Endothelial cell of umbilical vein (primary cell): ENCODE measurements at regions not wholly inside any gene's neighbourhood (a gene's known extent, or its start where the extent isn't known, plus 50 kb on each side); places are given as distances from the start of the nearest gene placed in this dataset.

ENCODE experiments used
- BruUV-seq: library from RNA; stranded (reverse); fragments of 400-500 nt; replicated peaks from 2 replicates; lab custom pipeline; 2021; lab: Mats Ljungman, UMichigan
- CTCF ChIA-PET: fragments of 300-600, 350-600 bp; sonication (Branson Sonifier 250); formaldehyde crosslinking; loops from one replicate; lab custom pipeline; 2021; ENCODE audit warnings: antibody characterized with exemption, inconsistent platforms; lab: Charles Lee
- POLR2A ChIA-PET: fragments of 300-600, 350-600 bp; sonication (Branson Sonifier 250); formaldehyde crosslinking; loops from one replicate; lab custom pipeline; 2021; ENCODE audit warnings: antibody characterized with exemption, inconsistent platforms; lab: Charles Lee
- DNase-seq: peaks from one replicate; pipeline ENCODE4 v3.0.0-alpha.2; 2011; ENCODE audit warnings: low read depth, low spot score
- FAIRE-seq: peaks from 2 replicates; lab custom pipeline; 2011; peaks lifted over from hg19 to GRCh38; lab: Jason Lieb, UNC
- H2AFZ ChIP-seq: 2 replicates; pipeline ENCODE4 v1.6.0; 2012; ENCODE audit warnings: low read depth, low read length, control low read depth, inconsistent platforms
- H3K27ac ChIP-seq: 2 replicates; pipeline ENCODE4 v1.5.1; 2011; ENCODE audit warnings: low read depth, mild to moderate bottlenecking, control low read depth, low read length, moderate library complexity; ENCODE audit not compliant: insufficient read depth
- H3K27me3 ChIP-seq, 2 experiments: 2 replicates each; pipeline versions ENCODE4 v1.6.0 to v1.6.1; 2011; ENCODE audit warnings: low read length in 2 of 2, mixed read lengths in 1 of 2; ENCODE audit not compliant: control insufficient read depth in 2 of 2, insufficient read depth in 2 of 2
- H3K36me3 ChIP-seq, 2 experiments: 2 replicates in 1 of 2; 3 replicates in 1 of 2; pipeline ENCODE4 v1.5.1; 2011; ENCODE audit warnings: low read length in 2 of 2, mild to moderate bottlenecking in 1 of 2, moderate library complexity in 1 of 2; ENCODE audit not compliant: control insufficient read depth in 2 of 2, insufficient read depth in 2 of 2; ENCODE audit errors: extremely low read depth in 1 of 2
- H3K4me1 ChIP-seq: 3 replicates; pipeline ENCODE4 v1.5.1; 2011; ENCODE audit warnings: mild to moderate bottlenecking, low read length; ENCODE audit not compliant: control insufficient read depth, insufficient read depth; ENCODE audit errors: extremely low read depth
- H3K4me2 ChIP-seq: 2 replicates; pipeline ENCODE4 v1.6.1; 2011; ENCODE audit warnings: low read length, control low read depth, mixed read lengths; ENCODE audit not compliant: insufficient read depth
- H3K4me3 ChIP-seq, 3 experiments: fragments of 200-600 bp in 1 of 3; sonication (generic), shearing (Covaris generic) in 1 of 3; replicated peaks in 1 of 3; 2 replicates each; pipeline ENCODE4 v1.5.1; 2011 to 2016; ENCODE audit warnings: control low read depth in 3 of 3, low read length in 3 of 3, mild to moderate bottlenecking in 2 of 3, inconsistent platforms in 1 of 3, low read depth in 1 of 3, moderate library complexity in 1 of 3; ENCODE audit not compliant: insufficient read depth in 1 of 3
- H3K79me2 ChIP-seq: 2 replicates; pipeline ENCODE4 v1.6.0; 2012; ENCODE audit warnings: low read length, inconsistent platforms; ENCODE audit not compliant: control insufficient read depth, insufficient read depth
- H3K9ac ChIP-seq: replicated peaks from 2 replicates; pipeline ENCODE3; 2011; ENCODE audit warnings: low read length, control low read depth; ENCODE audit not compliant: insufficient read depth; ENCODE audit errors: extremely low read depth
- H3K9me1 ChIP-seq: replicated peaks from 3 replicates; pipeline ENCODE4 v1.6.0; 2011; ENCODE audit warnings: mild to moderate bottlenecking, low read length; ENCODE audit not compliant: control insufficient read depth, insufficient read depth; ENCODE audit errors: extremely low read depth
- H3K9me3 ChIP-seq: replicated peaks from 2 replicates; pipeline ENCODE4 v1.5.1; 2012; ENCODE audit warnings: low read length, inconsistent platforms; ENCODE audit not compliant: control insufficient read depth, insufficient read depth
- H4K20me1 ChIP-seq: replicated peaks from 2 replicates; pipeline ENCODE3; 2011; ENCODE audit warnings: mild to moderate bottlenecking, low read length; ENCODE audit not compliant: control insufficient read depth, insufficient read depth; ENCODE audit errors: extremely low read depth
- EZH2 ChIP-seq: IDR thresholded peaks from 2 replicates; pipeline ENCODE4 v1.6.1; 2012; ENCODE audit warnings: borderline replicate concordance, low read depth, mild to moderate bottlenecking, moderate library complexity, low read length, inconsistent platforms; ENCODE audit not compliant: severe bottlenecking
- FOS ChIP-seq: IDR thresholded peaks from 2 replicates; pipeline ENCODE4 v1.6.1; 2011; ENCODE audit warnings: mild to moderate bottlenecking, low read length, moderate library complexity, borderline replicate concordance; ENCODE audit not compliant: insufficient read depth
- GATA2 ChIP-seq: IDR thresholded peaks from 2 replicates; pipeline ENCODE4 v1.7.0; 2011; ENCODE audit warnings: low read depth, mild to moderate bottlenecking, moderate library complexity, mixed read lengths, low read length; ENCODE audit not compliant: insufficient read length, insufficient read depth
- JUN ChIP-seq: IDR thresholded peaks from 2 replicates; pipeline ENCODE4 v1.6.1; 2011; ENCODE audit warnings: borderline replicate concordance, low read depth; ENCODE audit not compliant: insufficient read length, insufficient read depth
- MAX ChIP-seq: IDR thresholded peaks from 2 replicates; pipeline ENCODE4 v1.6.1; 2011; ENCODE audit not compliant: insufficient read depth, insufficient read length
- MYC ChIP-seq: IDR thresholded peaks from one replicate; pipeline ENCODE4 v1.6.1; 2011; ENCODE audit warnings: mild to moderate bottlenecking, low read depth, low read length
- POLR2A ChIP-seq: IDR thresholded peaks from 2 replicates; pipeline ENCODE4 v1.6.1; 2012; ENCODE audit warnings: low read depth, mild to moderate bottlenecking, control low read depth, low read length
- POLR2AphosphoS5 ChIP-seq: IDR thresholded peaks from 2 replicates; pipeline ENCODE4 v1.6.1; 2012; ENCODE audit warnings: low read depth, mild to moderate bottlenecking, control low read depth, low read length, moderate library complexity; ENCODE audit not compliant: insufficient read depth
- dilution Hi-C: fragments of 300-500 bp; cut with MboI; formaldehyde crosslinking; loops from one replicate; pipeline ENCODE4 v1.15.0; 2019; ENCODE audit warnings: low sequenced_read_pairs; ENCODE audit not compliant: extremely low pct_ligation_motif_present
- intact Hi-C: fragments of 100-400 bp; cut with micrococcal nuclease; formaldehyde crosslinking; loops from one replicate; pipeline ENCODE4 v1.10.0; 2022
- TF ChIP-seq, protein P1 (sequence below), 2 donors: IDR thresholded peaks; 1 replicate in 1 of 2; 2 replicates in 1 of 2; pipeline ENCODE4 v1.5.1; 2011; ENCODE audit warnings: low read length in 2 of 2, mild to moderate bottlenecking in 2 of 2, moderate library complexity in 2 of 2, control low read depth in 1 of 2, inconsistent platforms in 1 of 2, low read depth in 1 of 2; ENCODE audit not compliant: insufficient read depth in 1 of 2; ENCODE audit errors: extremely low read depth in 1 of 2

- FAIRE-seq = no peak
- Histone ChIP-seq H3K27ac (no peak overlapping the region), H4K20me1 (no peaks in the 10 kb centered on the region), H3K9me1 (no peaks in the 10 kb centered on the region), H3K4me2 (no peak overlapping the region), H3K79me2 (no peaks in the 10 kb centered on the region), H3K9me3 (no peaks in the 10 kb centered on the region), H3K9ac (no peak overlapping the region), H3K27me3 (peaks cover 8 to 10% of the 10 kb centered on the region in 2 experiments), H3K36me3 (no peaks in the 10 kb centered on the region), H2AFZ (no peak overlapping the region), H3K4me3 (no peak overlapping the region), H3K4me1 (no peaks in the 10 kb centered on the region)
- CTCF ChIA-PET = interaction anchor here (2.1 kb wide), 1 partner anchor 14 kb away, joined by 9 read pairs; no protein-coding TSS in a partner anchor
- BruUV-seq = no TSS peak
- dilution Hi-C loops = no loop called here
- POLR2A ChIA-PET = no interaction called here
- TF ChIP-seq POLR2AphosphoS5 (no peak), POLR2A (no peak), FOS (no peak)
- intact Hi-C loops = no loop called here
- DNase-seq = no peak
Measured at GRCh38 chr2:109721626-109722025, 72.5 kb upstream of the RGPD5 start.

GRCh38 chr2:109722026-109722425 is 72.1 kb upstream of the RGPD5 start:
- ChIA-PET POLR2A (no interaction called here), CTCF (interaction anchor here (0.7 to 2.1 kb wide), 2 partner anchors 14 to 176 kb away, joined by 3 to 9 read pairs; no protein-coding TSS in a partner anchor)
- Histone ChIP-seq H3K4me3 (no peak overlapping the region), H3K9me3 (no peaks in the 10 kb centered on the region), H4K20me1 (no peaks in the 10 kb centered on the region), H3K9ac (no peak overlapping the region), H3K27me3 (peaks cover 8 to 10% of the 10 kb centered on the region in 2 experiments), H3K4me2 (no peak overlapping the region), H3K79me2 (no peaks in the 10 kb centered on the region), H3K36me3 (no peaks in the 10 kb centered on the region), H3K9me1 (no peaks in the 10 kb centered on the region), H2AFZ (no peak overlapping the region), H3K27ac (no peak overlapping the region), H3K4me1 (no peaks in the 10 kb centered on the region)
- no TSS peak for BruUV-seq
- dilution Hi-C loops = no loop called here
- FAIRE-seq = no peak
- TF ChIP-seq JUN (no peak), FOS (no peak), MAX (no peak), GATA2 (no peak), EZH2 (no peak), MYC (no peak), POLR2AphosphoS5 (no peak), POLR2A (no peak)
- TF ChIP-seq, protein P1, sequence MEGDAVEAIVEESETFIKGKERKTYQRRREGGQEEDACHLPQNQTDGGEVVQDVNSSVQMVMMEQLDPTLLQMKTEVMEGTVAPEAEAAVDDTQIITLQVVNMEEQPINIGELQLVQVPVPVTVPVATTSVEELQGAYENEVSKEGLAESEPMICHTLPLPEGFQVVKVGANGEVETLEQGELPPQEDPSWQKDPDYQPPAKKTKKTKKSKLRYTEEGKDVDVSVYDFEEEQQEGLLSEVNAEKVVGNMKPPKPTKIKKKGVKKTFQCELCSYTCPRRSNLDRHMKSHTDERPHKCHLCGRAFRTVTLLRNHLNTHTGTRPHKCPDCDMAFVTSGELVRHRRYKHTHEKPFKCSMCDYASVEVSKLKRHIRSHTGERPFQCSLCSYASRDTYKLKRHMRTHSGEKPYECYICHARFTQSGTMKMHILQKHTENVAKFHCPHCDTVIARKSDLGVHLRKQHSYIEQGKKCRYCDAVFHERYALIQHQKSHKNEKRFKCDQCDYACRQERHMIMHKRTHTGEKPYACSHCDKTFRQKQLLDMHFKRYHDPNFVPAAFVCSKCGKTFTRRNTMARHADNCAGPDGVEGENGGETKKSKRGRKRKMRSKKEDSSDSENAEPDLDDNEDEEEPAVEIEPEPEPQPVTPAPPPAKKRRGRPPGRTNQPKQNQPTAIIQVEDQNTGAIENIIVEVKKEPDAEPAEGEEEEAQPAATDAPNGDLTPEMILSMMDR (IDR thresholded peaks at IDR 0.05; ENCODE audit: extremely low read depth in 1 of 2, insufficient read depth in 1 of 2, low read depth in 1 of 2, low read length in 2 of 2) = no peak
- intact Hi-C loops = no loop called here
- no peak for DNase-seq
